ENCODE measurements at regions not wholly inside any gene's neighbourhood (a gene's known extent, or its start where the extent isn't known, plus 50 kb on each side); places are given as distances from the start of the nearest gene placed in this dataset.

DNA sequence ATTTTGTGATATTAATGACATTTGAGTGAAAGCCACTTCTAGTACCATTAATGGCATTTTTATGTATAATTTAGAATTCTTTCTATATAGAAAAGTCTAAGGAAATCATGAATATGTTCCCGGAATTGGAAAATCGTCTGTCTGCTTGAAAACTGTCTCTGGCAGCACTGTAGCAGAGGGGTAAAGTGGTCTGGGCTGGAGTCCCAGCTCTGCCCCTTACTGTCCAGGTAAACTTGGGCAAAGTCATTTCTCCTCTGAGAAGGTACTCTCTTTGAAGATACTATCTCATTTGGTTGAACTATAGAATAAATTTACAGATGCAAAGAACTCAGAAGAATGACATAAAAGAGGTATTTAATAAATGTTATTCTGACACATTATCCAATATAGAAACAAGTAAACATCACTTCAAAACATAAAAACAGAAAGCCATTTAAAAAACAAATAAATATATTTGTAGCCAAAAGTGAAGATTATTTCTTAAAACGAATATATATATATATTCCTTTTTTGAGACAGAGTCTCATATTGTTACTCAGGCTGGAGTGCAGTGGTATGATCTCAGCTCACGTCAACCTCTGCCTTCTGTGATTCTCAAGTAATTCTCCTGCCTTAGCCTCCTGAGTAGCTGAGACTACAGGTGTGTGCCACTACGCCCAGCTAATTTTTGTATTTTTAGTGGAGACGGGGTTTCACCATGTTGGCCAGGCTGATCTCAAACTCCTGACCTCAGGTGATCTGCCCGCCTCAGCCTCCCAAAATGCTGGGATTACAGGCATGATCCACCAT is 149.8 kb upstream of the ITGA4 start:
- no peak for DNase-seq

- no peak for DNase-seq
Observed at GRCh38 chr2:181308766-181309515, 148.2 kb upstream of the ITGA4 start.

- DNase-seq: no peak
Observed at GRCh38 chr2:181309586-181309985, 147.6 kb upstream of the ITGA4 start.

DNA sequence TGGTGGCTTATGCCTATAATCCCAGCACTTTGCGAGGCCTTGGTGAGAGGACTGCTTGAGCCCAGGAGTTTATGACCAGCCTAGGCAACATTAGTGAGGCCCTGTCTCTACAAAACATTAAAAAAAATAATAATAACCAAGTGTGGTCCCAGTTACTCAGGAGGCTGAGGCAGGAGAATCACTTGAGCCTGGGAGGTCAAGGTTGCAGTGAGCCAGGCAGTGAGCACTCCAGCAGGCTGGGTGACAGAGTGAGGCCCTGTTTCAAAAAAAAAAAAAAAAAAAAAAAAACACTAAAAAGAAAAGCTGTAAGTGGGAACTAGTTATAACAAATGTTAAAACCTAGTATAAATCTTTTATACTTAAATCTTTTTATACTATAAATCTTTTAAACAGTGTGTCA is 146.2 kb upstream of the ITGA4 start:
- no peak for DNase-seq

DNA sequence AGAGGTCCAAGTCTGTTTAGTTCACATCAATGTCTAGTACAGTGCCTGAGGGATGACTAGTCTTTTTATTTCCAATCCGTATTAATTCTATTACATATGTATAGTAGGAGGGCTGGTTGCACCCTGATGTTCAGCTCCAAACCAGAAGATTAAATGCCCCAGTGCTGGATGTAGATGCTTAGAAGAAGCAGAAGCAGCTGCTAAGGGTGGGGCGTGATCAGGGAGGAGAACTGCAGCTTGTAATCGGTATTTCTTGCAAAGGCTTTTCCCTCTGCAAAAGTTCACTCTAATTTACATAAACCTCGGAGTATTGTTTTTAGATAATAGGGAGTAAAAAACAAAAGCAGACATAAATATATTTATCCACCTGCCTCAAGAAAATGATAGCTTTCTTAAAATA is 145.3 kb upstream of the ITGA4 start:
- no peak for DNase-seq

DNA sequence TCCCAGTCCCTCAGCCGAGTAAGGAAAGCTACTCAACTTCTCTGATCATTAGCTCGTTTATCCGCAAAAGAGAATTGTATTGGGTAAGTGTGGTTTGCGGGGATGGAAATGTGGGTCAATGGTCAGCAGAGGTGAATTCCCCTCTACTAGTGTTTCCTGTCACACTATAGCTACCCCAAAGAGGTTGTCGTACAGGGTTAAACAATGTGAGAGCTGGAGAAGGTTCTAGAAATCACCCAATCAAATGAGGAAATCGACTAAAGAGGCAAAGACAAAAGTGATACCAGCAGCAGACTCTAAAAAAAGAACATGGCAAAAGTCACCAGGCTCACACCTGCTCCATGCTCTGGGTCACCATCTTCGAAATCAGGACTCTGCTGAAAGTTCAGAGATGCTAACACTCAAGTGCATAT is 144.7 kb upstream of the ITGA4 start:
- no peak for DNase-seq

- DNase-seq: no peak
Observed at GRCh38 chr2:181313845-181314244, 143.3 kb upstream of the ITGA4 start.

- no peak for DNase-seq
Observed at GRCh38 chr2:181314551-181314950, 142.6 kb upstream of the ITGA4 start.

DNA sequence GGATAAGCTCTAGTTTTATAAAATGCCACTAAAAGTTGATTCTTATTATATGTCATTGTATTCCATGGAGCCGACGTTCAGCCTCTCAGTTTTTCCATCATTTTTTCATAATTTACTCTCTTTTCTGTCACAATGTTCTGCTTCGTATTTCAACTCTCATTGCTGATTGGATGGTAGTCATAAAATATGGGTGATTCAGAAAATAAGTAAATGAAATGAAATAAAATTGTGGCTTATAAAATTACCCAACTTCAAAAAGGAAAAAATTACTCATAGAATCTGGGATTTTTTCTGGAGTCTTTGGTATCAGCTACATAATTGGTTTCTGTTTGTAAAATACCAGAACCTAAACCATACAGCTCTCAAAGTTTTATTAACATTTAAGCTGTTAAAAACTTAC is 139.7 kb upstream of the ITGA4 start:
- no peak for DNase-seq

DNA sequence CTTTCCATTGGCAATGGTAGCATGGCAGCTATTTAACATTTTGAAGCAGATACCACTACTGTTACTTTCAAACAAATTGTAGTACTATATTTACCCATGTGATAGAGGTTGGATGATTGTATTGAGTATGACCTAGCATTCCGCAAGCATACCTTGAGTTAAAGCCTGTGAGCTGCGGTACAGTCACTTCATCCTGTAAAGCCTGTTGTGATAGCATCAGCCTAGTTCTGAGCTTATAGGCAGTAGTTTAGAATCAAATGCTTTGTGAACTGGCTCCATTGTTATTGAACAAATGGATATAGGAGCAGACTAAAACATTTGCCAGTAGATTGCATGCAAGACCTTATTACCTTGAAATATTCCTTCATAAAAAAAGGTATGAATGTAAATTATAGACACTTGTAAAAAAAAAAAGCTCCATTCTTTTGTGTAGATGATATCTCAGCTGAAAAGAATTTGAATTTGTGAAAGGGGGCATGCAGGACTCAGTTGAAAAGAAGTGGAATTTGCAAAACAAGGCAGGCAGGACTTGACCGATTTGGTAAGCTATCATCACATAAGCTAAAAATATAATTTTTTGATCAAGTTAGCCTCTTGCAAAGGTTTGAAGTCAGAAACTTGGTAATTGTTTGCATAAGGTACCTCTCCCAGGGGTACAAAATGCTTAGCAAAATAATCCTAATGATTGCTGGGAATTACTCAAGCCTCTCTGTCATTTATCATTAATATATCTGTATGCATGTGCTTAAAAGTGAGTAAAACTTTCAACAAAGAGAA is 138.5 kb upstream of the ITGA4 start:
- no peak for DNase-seq

DNA sequence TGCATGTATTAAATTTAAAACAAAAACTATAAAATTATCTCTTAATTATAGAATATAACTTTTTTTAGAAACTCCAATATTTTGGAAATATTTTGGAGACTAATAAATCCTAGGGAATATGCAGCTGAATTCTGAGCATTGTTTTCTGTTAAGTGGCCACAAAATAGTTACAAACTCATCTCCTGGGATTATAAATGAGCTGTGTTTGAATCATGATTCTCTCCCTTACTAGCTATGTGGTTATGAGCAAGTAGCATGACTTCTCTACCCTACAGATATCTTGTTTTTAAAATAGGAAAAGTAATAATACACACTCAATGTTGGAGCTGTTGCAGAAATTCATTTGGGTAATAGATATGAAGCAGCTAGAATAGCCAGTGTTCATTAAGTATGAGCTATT is 137.9 kb upstream of the ITGA4 start:
- DNase-seq: no peak

DNA sequence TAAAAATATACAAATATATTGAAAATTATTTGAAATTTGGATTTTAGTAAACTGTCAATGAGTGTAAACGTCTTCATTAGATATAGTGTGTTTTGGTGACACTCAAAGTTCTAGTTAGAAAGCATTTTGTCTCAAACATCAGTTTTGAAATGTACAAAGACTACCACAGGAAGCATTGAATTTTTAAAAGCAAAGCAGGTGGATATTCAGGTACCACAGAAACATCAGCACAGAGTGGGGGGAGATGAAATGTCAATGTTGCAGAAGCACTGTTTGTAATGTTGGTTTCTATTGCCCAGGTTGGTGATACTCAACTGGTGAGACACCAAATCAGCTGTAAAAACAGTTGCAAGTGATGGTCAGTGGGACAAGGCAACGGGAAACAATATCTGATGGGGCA is 136.5 kb upstream of the ITGA4 start:
- DNase-seq: no peak

DNA sequence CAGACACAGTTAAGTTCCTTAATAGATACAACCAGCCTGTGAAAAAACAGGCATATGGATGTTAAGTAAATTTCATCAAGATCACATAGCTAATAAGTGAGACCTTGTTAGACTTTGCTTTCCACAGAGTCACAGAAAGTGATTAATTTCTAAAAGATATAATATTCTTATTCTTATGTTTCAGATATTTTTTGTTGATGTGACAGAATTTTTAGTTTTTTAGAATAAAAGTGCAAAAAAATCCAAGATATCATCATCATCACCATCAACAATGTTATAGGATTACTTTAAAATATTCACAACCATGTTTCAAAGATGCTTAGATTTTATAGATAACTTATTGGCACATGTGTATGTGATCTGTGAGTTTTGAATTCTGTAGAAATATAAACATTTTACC is 132.3 kb upstream of the ITGA4 start:
- no peak for DNase-seq

- no peak for DNase-seq
Observed at GRCh38 chr2:181326661-181327060, 130.5 kb upstream of the ITGA4 start.

- no peak for DNase-seq
Observed at GRCh38 chr2:181330286-181330685, 126.9 kb upstream of the ITGA4 start.

GRCh38 chr2:181332044-181332605 is 125.1 kb upstream of the ITGA4 start:
- DNase-seq: no peak

DNA sequence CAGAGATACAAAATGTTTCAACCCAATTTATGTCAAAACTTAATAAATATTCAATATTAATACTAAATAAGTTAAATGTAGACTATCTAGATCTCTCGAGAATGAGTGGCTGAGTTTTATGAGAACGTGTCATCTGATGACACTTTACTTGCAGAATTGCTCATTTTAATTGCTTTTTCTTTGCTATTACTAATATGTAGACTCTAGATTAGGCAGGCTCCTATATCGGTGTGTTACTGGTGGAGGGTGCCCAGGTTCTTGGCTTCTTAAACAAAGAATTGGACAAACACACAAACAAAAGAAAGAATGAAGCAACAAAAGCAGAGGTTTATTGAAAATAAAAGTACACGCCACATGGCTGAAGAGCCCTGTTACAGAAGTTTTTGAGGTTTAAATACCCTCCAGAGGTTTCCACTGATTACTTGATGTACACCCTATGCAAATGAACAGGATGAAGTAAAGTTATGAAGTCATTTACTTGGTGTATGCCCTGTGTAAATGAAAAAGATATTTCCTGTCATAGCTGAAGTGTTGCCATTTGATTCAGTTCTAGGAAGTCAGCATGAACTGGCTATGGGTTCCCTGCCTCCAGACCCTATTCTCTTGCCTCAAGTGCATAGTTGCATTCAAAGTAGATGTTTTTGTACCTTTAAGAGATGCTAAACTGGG is 122.9 kb upstream of the ITGA4 start:
- no peak for DNase-seq

DNA sequence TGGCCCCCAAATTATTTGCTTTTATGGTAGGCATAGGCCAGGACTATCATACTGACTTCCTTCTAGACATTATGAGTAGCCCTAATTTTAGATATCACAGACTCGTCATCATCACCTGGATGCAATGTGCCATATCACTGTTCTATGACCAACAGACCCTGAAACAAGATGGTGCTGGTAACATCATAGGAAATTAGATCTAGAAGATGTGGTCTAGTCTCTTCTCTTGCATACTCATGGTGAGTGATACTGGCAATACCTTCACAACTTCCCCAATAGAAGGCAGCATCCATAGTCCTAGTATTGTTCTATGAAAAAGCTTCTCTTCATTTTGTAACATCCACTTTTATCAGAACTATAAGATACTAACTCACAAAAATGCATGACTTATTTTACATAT is 116.3 kb upstream of the ITGA4 start:
- no peak for DNase-seq

DNA sequence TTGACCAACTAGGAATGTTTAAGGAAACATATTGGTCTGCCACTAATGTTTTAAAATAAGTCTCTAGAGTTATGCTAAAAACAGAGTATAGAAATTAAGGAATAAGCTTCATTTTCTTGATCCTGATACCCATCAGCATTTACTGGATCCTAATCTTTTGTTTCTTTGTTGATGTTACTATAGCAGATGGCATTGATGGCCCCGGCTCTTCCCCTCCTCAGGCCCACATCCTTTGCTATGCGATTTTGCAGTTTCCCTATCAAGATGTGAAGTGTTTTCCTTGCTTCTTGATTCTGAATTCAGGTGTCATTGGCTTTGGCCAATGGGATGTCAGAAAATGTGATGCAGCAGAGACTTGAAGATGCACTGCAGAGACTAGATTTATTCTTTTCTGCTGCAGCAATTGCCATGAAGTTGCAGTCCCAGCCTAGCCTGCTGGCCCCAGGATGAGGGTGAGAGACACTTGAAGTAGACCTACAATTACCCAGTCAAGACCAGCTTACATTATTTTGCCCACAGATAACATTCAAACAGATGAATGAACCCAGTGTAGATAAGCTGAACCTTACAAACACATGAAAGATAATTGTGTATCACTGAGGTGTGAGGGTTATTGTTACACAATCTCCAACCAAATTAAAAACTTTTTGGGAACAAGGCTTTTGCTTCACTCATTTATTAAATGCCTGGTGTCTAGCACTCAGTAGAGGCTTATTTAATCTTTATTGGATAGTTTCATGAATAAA is 115.2 kb upstream of the ITGA4 start:
- no peak for DNase-seq

GRCh38 chr2:181348107-181348837 is 108.9 kb upstream of the ITGA4 start:
- DNase-seq: no peak

DNA sequence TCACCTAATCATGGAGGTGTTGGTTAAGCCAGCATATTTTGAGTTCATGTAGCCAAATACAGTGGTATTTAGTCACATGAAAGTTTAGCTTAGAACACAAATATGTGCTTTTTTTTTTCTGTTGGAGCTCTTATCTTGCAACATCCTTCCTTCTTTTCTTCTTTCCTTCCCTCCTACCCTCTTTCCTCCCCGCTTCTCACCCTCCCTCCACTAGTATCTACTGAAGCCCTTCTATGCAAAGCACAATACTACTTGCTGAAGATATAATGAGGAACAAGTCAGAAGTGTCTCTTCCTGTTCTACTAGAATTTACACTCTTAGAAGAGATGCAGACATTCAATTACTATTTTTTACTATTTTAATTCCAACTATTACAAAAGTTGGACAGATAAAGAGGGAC is 105.0 kb upstream of the ITGA4 start:
- no peak for DNase-seq
